NB4 (cell line): ENCODE measurements at regions not wholly inside any gene's neighbourhood (a gene's known extent, or its start where the extent isn't known, plus 50 kb on each side); places are given as distances from the start of the nearest gene placed in this dataset.

Source experiments
- DNase-seq: peaks from one replicate; pipeline ENCODE4 v3.0.0; 2010; ENCODE audit warnings: low read depth
- H3K4me3 ChIP-seq: one replicate; pipeline ENCODE4 v1.5.1; 2011; ENCODE audit warnings: mild to moderate bottlenecking, low read depth, low read length, moderate library complexity
- CTCF ChIP-seq: IDR thresholded peaks from one replicate; pipeline ENCODE4 v1.5.1; 2012; ENCODE audit warnings: low read depth, low read length
- MAX ChIP-seq: IDR thresholded peaks from 2 replicates; pipeline ENCODE4 v1.6.1; 2011; ENCODE audit warnings: low read depth, low read length
- MYC ChIP-seq: IDR thresholded peaks from 2 replicates; pipeline ENCODE4 v1.6.1; 2011; ENCODE audit warnings: low read depth, low read length
- POLR2A ChIP-seq: IDR thresholded peaks from 2 replicates; pipeline ENCODE4 v1.6.1; 2011; ENCODE audit warnings: mild to moderate bottlenecking; ENCODE audit not compliant: insufficient read length; ENCODE audit errors: extremely low read depth

- TF ChIP-seq CTCF (no peak), POLR2A (no peak), MAX (no peak), MYC (no peak)
- no peak for DNase-seq
- H3K4me3 ChIP-seq = no peak overlapping the region
Measured at GRCh38 chr12:83476695-83477690, 790.3 kb downstream of the TMTC2 start.

GRCh38 chr12:83476006-83476405 lies 789.3 kb downstream of the TMTC2 start:
- DNase-seq = no peak
- no peak overlapping the region for H3K4me3 ChIP-seq
- no peak for TF ChIP-seq MAX

- no peak overlapping the region for H3K4me3 ChIP-seq
- no peak for DNase-seq
- TF ChIP-seq POLR2A (no peak), MYC (no peak), CTCF (no peak), MAX (no peak)
Measured at GRCh38 chr12:83474369-83474768, 787.7 kb downstream of the TMTC2 start.

- no peak overlapping the region for H3K4me3 ChIP-seq
- DNase-seq = no peak
- no peak for TF ChIP-seq MYC
- no peak for TF ChIP-seq CTCF
- TF ChIP-seq POLR2A = no peak
Measured at GRCh38 chr12:83473408-83474095, 786.8 kb downstream of the TMTC2 start.

GRCh38 chr12:83472772-83473171 lies 786.1 kb downstream of the TMTC2 start:
- H3K4me3 ChIP-seq = no peak overlapping the region
- no peak for TF ChIP-seq MYC
- no peak for TF ChIP-seq MAX
- no peak for TF ChIP-seq POLR2A
- TF ChIP-seq CTCF = no peak
- no peak for DNase-seq

GRCh38 chr12:83472350-83472749 lies 785.6 kb downstream of the TMTC2 start:
- no peak overlapping the region for H3K4me3 ChIP-seq
- TF ChIP-seq POLR2A (no peak), MYC (no peak), MAX (no peak), CTCF (no peak)
- DNase-seq = no peak
